Keratinocyte (primary cell): ENCODE measurements at regions not wholly inside any gene's neighbourhood (a gene's known extent, or its start where the extent isn't known, plus 50 kb on each side); places are given as distances from the start of the nearest gene placed in this dataset.

Experiments
- DNase-seq: peaks from one replicate; pipeline ENCODE4 v3.0.0-alpha.2; 2011; ENCODE audit warnings: low read depth, missing footprints, low spot score
- FAIRE-seq: peaks from 2 replicates; lab custom pipeline; 2011; peaks lifted over from hg19 to GRCh38; lab: Jason Lieb, UNC
- H2AFZ ChIP-seq: 2 replicates; pipeline ENCODE4 v1.6.0; 2012; ENCODE audit warnings: low read length, control low read depth, inconsistent platforms; ENCODE audit not compliant: control insufficient read depth
- H3K27ac ChIP-seq: 2 replicates; pipeline ENCODE4 v1.5.1; 2011; ENCODE audit warnings: low read length; ENCODE audit not compliant: control insufficient read depth, insufficient read depth
- H3K27me3 ChIP-seq: 3 replicates; pipeline ENCODE4 v1.6.0; 2011; ENCODE audit warnings: low read length; ENCODE audit not compliant: control insufficient read depth, insufficient read depth; ENCODE audit errors: extremely low read depth
- H3K36me3 ChIP-seq, 2 experiments: 2 replicates in 1 of 2; 3 replicates in 1 of 2; pipeline ENCODE4 v1.5.1; 2011; ENCODE audit warnings: low read length in 2 of 2, mild to moderate bottlenecking in 1 of 2; ENCODE audit not compliant: control insufficient read depth in 2 of 2, insufficient read depth in 2 of 2; ENCODE audit errors: extremely low read depth in 1 of 2
- H3K4me1 ChIP-seq: 3 replicates; pipeline ENCODE4 v1.5.1; 2011; ENCODE audit warnings: low read length; ENCODE audit not compliant: control insufficient read depth, insufficient read depth; ENCODE audit errors: extremely low read depth
- H3K4me2 ChIP-seq: 3 replicates; pipeline ENCODE4 v1.6.0; 2011; ENCODE audit warnings: low read depth, low read length; ENCODE audit not compliant: control insufficient read depth, insufficient read depth; ENCODE audit errors: extremely low read depth
- H3K4me3 ChIP-seq, 3 experiments: fragments of 200-600 bp in 1 of 3; sonication (generic) in 1 of 3; 2 replicates in 2 of 3; 3 replicates in 1 of 3; pipeline ENCODE4 v1.5.1; 2011 to 2016; ENCODE audit warnings: low read length in 3 of 3, mild to moderate bottlenecking in 3 of 3, control low read depth in 2 of 3, inconsistent platforms in 1 of 3, low read depth in 1 of 3, mixed read lengths in 1 of 3, mixed run types in 1 of 3, moderate library complexity in 1 of 3; ENCODE audit not compliant: control insufficient read depth in 2 of 3, insufficient read depth in 2 of 3; ENCODE audit errors: extremely low read depth in 1 of 3
- H3K79me2 ChIP-seq: 2 replicates; pipeline ENCODE4 v1.6.0; 2012; ENCODE audit warnings: low read length; ENCODE audit not compliant: control insufficient read depth, insufficient read depth
- H3K9ac ChIP-seq: 3 replicates; pipeline ENCODE4 v1.6.0; 2011; ENCODE audit warnings: low read length; ENCODE audit not compliant: control insufficient read depth, insufficient read depth; ENCODE audit errors: extremely low read depth
- H3K9me1 ChIP-seq: 3 replicates; pipeline ENCODE4 v1.6.0; 2011; ENCODE audit warnings: low read length; ENCODE audit not compliant: control insufficient read depth, insufficient read depth; ENCODE audit errors: extremely low read depth
- H3K9me3 ChIP-seq: 2 replicates; pipeline ENCODE4 v1.5.1; 2012; ENCODE audit warnings: low read depth, low read length; ENCODE audit not compliant: control insufficient read depth
- H4K20me1 ChIP-seq: 3 replicates; pipeline ENCODE4 v1.6.0; 2011; ENCODE audit warnings: low read length; ENCODE audit not compliant: control insufficient read depth, insufficient read depth; ENCODE audit errors: extremely low read depth
- EZH2 ChIP-seq: IDR thresholded peaks from one replicate; pipeline ENCODE4 v1.6.1; 2012; ENCODE audit warnings: inconsistent platforms, mild to moderate bottlenecking, low read length, moderate library complexity
- dilution Hi-C: fragments of 300-500 bp; cut with MboI; formaldehyde crosslinking; loops from one replicate; pipeline ENCODE4 v1.7.0; 2020; ENCODE audit warnings: low sequenced_read_pairs; ENCODE audit not compliant: extremely low pct_ligation_motif_present
- TF ChIP-seq, protein P1 (sequence below), 3 experiments: IDR thresholded peaks in 1 of 3; conservative IDR thresholded peaks in 1 of 3; optimal IDR thresholded peaks in 1 of 3; 2 replicates in 2 of 3; 3 replicates in 1 of 3; pipeline versions ENCODE3 to v1.5.1; 2011; ENCODE audit warnings: low read length in 3 of 3, mild to moderate bottlenecking in 3 of 3, moderate library complexity in 2 of 3, control low read depth in 1 of 3, inconsistent platforms in 1 of 3; ENCODE audit not compliant: insufficient read depth in 2 of 3; ENCODE audit errors: extremely low read depth in 1 of 3

DNA sequence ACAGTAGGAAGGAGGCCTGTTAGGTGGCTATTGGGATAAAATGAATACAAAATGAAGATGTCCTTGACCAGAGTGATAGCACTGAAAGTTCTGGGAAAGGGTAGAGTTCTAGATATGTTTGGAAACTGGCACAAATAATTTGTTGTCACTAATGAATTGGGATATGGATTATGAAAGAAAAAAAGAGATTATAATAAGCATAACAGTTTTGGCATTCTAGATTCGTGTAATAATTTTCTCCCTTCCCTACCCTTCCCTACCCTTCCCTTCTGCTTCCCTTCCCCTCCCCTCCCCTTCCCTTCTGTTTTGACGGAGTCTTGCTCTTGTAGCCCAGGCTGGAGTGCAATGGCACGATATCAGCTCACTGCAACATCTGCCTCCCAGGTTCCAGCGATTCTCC is 271.0 kb upstream of the PRR20A start:
- H2AFZ ChIP-seq = no peak overlapping the region
- H3K4me3 ChIP-seq = no peak overlapping the region
- dilution Hi-C loops = no loop called here
- H3K9ac ChIP-seq = no peak overlapping the region
- no peak overlapping the region for H3K4me2 ChIP-seq
- FAIRE-seq = no peak
- no peaks in the 10 kb centered on the region for H3K36me3 ChIP-seq
- TF ChIP-seq EZH2 = no peak
- TF ChIP-seq, protein P1, sequence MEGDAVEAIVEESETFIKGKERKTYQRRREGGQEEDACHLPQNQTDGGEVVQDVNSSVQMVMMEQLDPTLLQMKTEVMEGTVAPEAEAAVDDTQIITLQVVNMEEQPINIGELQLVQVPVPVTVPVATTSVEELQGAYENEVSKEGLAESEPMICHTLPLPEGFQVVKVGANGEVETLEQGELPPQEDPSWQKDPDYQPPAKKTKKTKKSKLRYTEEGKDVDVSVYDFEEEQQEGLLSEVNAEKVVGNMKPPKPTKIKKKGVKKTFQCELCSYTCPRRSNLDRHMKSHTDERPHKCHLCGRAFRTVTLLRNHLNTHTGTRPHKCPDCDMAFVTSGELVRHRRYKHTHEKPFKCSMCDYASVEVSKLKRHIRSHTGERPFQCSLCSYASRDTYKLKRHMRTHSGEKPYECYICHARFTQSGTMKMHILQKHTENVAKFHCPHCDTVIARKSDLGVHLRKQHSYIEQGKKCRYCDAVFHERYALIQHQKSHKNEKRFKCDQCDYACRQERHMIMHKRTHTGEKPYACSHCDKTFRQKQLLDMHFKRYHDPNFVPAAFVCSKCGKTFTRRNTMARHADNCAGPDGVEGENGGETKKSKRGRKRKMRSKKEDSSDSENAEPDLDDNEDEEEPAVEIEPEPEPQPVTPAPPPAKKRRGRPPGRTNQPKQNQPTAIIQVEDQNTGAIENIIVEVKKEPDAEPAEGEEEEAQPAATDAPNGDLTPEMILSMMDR (optimal IDR thresholded peaks at IDR 0.05 in 1 of 3, IDR thresholded peaks at IDR 0.05 in 1 of 3, conservative IDR thresholded peaks at IDR 0.05 in 1 of 3; ENCODE audit: extremely low read depth in 1 of 3, insufficient read depth in 2 of 3, low read length in 3 of 3) = no peak
- no peaks in the 10 kb centered on the region for H3K4me1 ChIP-seq
- no peak for DNase-seq
- no peaks in the 10 kb centered on the region for H3K9me1 ChIP-seq
- no peaks in the 10 kb centered on the region for H3K79me2 ChIP-seq
- no peaks in the 10 kb centered on the region for H3K27me3 ChIP-seq
- no peaks in the 10 kb centered on the region for H4K20me1 ChIP-seq
- H3K27ac ChIP-seq = no peak overlapping the region
- no peaks in the 10 kb centered on the region for H3K9me3 ChIP-seq

- Histone ChIP-seq H3K4me2 (no peak overlapping the region), H3K27ac (no peak overlapping the region), H3K4me1 (no peaks in the 10 kb centered on the region), H3K36me3 (no peaks in the 10 kb centered on the region), H3K27me3 (no peaks in the 10 kb centered on the region), H2AFZ (no peak overlapping the region), H3K9me3 (no peaks in the 10 kb centered on the region), H4K20me1 (no peaks in the 10 kb centered on the region), H3K79me2 (no peaks in the 10 kb centered on the region), H3K9ac (no peak overlapping the region), H3K4me3 (no peak overlapping the region), H3K9me1 (no peaks in the 10 kb centered on the region)
- dilution Hi-C loops = no loop called here
- TF ChIP-seq, protein P1 (optimal IDR thresholded peaks at IDR 0.05 in 1 of 3, IDR thresholded peaks at IDR 0.05 in 1 of 3, conservative IDR thresholded peaks at IDR 0.05 in 1 of 3; ENCODE audit: extremely low read depth in 1 of 3, insufficient read depth in 2 of 3, low read length in 3 of 3) = no peak
- no peak for TF ChIP-seq EZH2
- FAIRE-seq (no peak), DNase-seq (no peak)
Measured at GRCh38 chr13:56886398-56886797, 254.3 kb upstream of the PRR20A start.
